Stimulated activated CD4-positive, alpha-beta T cell treated with anti-CD3 and anti-CD28 coated beads, Interleukin-4, amount 100 ng/mL, for 24 hours (primary cell): ENCODE measurements at regions not wholly inside any gene's neighbourhood (a gene's known extent, or its start where the extent isn't known, plus 50 kb on each side); places are given as distances from the start of the nearest gene placed in this dataset.
"Not testable (repeated sequence)": the region's sequence is repeated elsewhere in the genome, so short reads cannot be mapped to it uniquely, and the experiment has no call there.

ENCODE experiments used
- DNase-seq: peaks from one replicate; pipeline ENCODE4 v3.0.0-alpha.2; 2020

- DNase-seq = no peak
Observed at GRCh38 chr21:15119486-15119885, 54.7 kb upstream of the NRIP1 start.

- DNase-seq = no peak
Observed at GRCh38 chr21:15121097-15121654, 56.4 kb upstream of the NRIP1 start.

- DNase-seq = no peak
Observed at GRCh38 chr21:15121655-15122120, 56.9 kb upstream of the NRIP1 start.

GRCh38 chr21:15122241-15122640 is 57.4 kb upstream of the NRIP1 start:
- DNase-seq = no peak

GRCh38 chr21:15124731-15125130 is 59.9 kb upstream of the NRIP1 start:
- DNase-seq = no peak

GRCh38 chr21:15126948-15127347 is 62.1 kb upstream of the NRIP1 start:
- no peak for DNase-seq

GRCh38 chr21:15127437-15127836 is 62.6 kb upstream of the NRIP1 start:
- no peak for DNase-seq

GRCh38 chr21:15128267-15128666 is 63.5 kb upstream of the NRIP1 start:
- no peak for DNase-seq

- DNase-seq = not testable (repeated sequence)
Observed at GRCh38 chr21:15128714-15129113, 63.9 kb upstream of the NRIP1 start.

GRCh38 chr21:15130326-15130725 is 65.5 kb upstream of the NRIP1 start:
- DNase-seq = no peak

- no peak for DNase-seq
Observed at GRCh38 chr21:15130751-15131150, 66.0 kb upstream of the NRIP1 start.

GRCh38 chr21:15132781-15133180 is 68.0 kb upstream of the NRIP1 start:
- no peak for DNase-seq

- DNase-seq = no peak
Observed at GRCh38 chr21:15134701-15135470, 70.1 kb upstream of the NRIP1 start.

- DNase-seq = no peak
Observed at GRCh38 chr21:15135867-15136629, 71.2 kb upstream of the NRIP1 start.

GRCh38 chr21:15138490-15138889 is 73.7 kb upstream of the NRIP1 start:
- DNase-seq = no peak

GRCh38 chr21:15139898-15140297 is 75.1 kb upstream of the NRIP1 start:
- DNase-seq = no peak

GRCh38 chr21:15140321-15141019 is 75.7 kb upstream of the NRIP1 start:
- no peak for DNase-seq

GRCh38 chr21:15141261-15141970 is 76.6 kb upstream of the NRIP1 start:
- no peak for DNase-seq

- DNase-seq = no peak
Observed at GRCh38 chr21:15144026-15144425, 79.2 kb upstream of the NRIP1 start.

- DNase-seq = no peak
Observed at GRCh38 chr21:15148437-15148836, 83.6 kb upstream of the NRIP1 start.

- no peak for DNase-seq
Observed at GRCh38 chr21:15149600-15150224, 84.9 kb upstream of the NRIP1 start.
